ENCODE measurements at regions not wholly inside any gene's neighbourhood (a gene's known extent, or its start where the extent isn't known, plus 50 kb on each side); places are given as distances from the start of the nearest gene placed in this dataset.

GRCh38 chr6:149140137-149140909 is 177.2 kb upstream of the TAB2 start (continued):
- 0 out of 2 replicates have a peak, but pooled peaks have one; percentile 7 for TF ChIP-seq ZSCAN32 (CRISPR knock-in tag; IDR thresholded peaks at IDR 0.05)
- no peak for TF ChIP-seq TFAM (CRISPR knock-in tag; conservative IDR thresholded peaks at IDR 0.05)
- TF ChIP-seq NCOR1 (IDR thresholded peaks at IDR 0.05) = peak; percentile 96
- no peak for TF ChIP-seq DEAF1 (CRISPR knock-in tag; IDR thresholded peaks at IDR 0.05)
- TF ChIP-seq GTF2A2 (tag; IDR thresholded peaks at IDR 0.05) = no peak
- 0 out of 2 replicates have a peak, but pooled peaks have one; percentile 31 for TF ChIP-seq MYNN (IDR thresholded peaks at IDR 0.05)
- no peak for TF ChIP-seq MYNN (CRISPR knock-in tag; IDR thresholded peaks at IDR 0.05)
- TF ChIP-seq NR2C2 (CRISPR knock-in tag; IDR thresholded peaks at IDR 0.05) = no peak
- peak; percentile 70 for TF ChIP-seq NR2C2 (tag; IDR thresholded peaks at IDR 0.05)
- TF ChIP-seq ESRRA (IDR thresholded peaks at IDR 0.05; ENCODE audit: borderline replicate concordance, low read depth) = peak; percentile 39; the same call in 1 of the 2 replicates
- peak in 1 of 2 experiments; percentile 93; a peak in 3 of 4 replicates for TF ChIP-seq RCOR1 (IDR thresholded peaks at IDR 0.05; ENCODE audit: borderline replicate concordance in 1 of 2, low read depth in 2 of 2, low read length in 2 of 2)
- TF ChIP-seq MCM3 (IDR thresholded peaks at IDR 0.05) = no peak
- peak; percentile 35 for TF ChIP-seq ZNF592 (IDR thresholded peaks at IDR 0.05)
- no peak for TF ChIP-seq ZNF274 (IDR thresholded peaks at IDR 0.05; ENCODE audit: borderline replicate concordance, low read depth, low read length)
- 0 out of 2 replicates have a peak, but pooled peaks have one; percentile 5 for TF ChIP-seq IRF9 (tag; IDR thresholded peaks at IDR 0.05)
- TF ChIP-seq HOMEZ (CRISPR knock-in tag; IDR thresholded peaks at IDR 0.05) = no peak
- TF ChIP-seq TCF15 (CRISPR knock-in tag; IDR thresholded peaks at IDR 0.05) = no peak
